Ovary (tissue), 7 donors: ENCODE measurements at regions not wholly inside any gene's neighbourhood (a gene's known extent, or its start where the extent isn't known, plus 50 kb on each side); places are given as distances from the start of the nearest gene placed in this dataset.

Experiments
- DNase-seq, 5 donors: peaks; one replicate each; pipeline ENCODE4 v3.0.0-alpha.2; 2019 to 2020
- H3K27ac ChIP-seq, 2 donors: fragments of 200-600 bp; one replicate each; pipeline versions ENCODE4 v1.5.1 to v1.8.0; 2019 to 2022
- H3K27me3 ChIP-seq: fragments of 200-600 bp; one replicate; pipeline ENCODE4 v1.8.0; 2022
- H3K36me3 ChIP-seq: fragments of 200-600 bp; sonication (generic); one replicate; pipeline ENCODE4 v1.5.1; 2019
- H3K4me1 ChIP-seq: one replicate; pipeline ENCODE4 v1.8.1; 2013; ENCODE audit warnings: mild to moderate bottlenecking, moderate library complexity; ENCODE audit not compliant: insufficient read depth
- H3K4me3 ChIP-seq: fragments of 200-600 bp; sonication (generic); one replicate; pipeline ENCODE4 v1.5.1; 2017
- H3K9me3 ChIP-seq, 2 donors: fragments of 200-600 bp in 1 of 2; sonication (generic) in 1 of 2; one replicate each; pipeline versions ENCODE4 v1.5.1 to v1.8.1; 2013 to 2019; ENCODE audit warnings: mild to moderate bottlenecking in 1 of 2, moderate library complexity in 1 of 2
- CTCF ChIP-seq, 3 donors: fragments of 450-650 bp in 2 of 3; fragments of 200-600 bp in 1 of 3; IDR thresholded peaks; one replicate each; pipeline versions ENCODE4 v1.5.1 to v1.8.0; 2016 to 2022; ENCODE audit warnings: antibody characterized with exemption in 3 of 3, mild to moderate bottlenecking in 1 of 3
- EP300 ChIP-seq: sonication (generic); formaldehyde crosslinking; IDR thresholded peaks from one replicate; pipeline ENCODE4 v1.6.1; 2017; ENCODE audit warnings: antibody characterized with exemption
- POLR2A ChIP-seq: fragments of 450-650 bp; IDR thresholded peaks from one replicate; pipeline ENCODE4 v1.6.1; 2017; ENCODE audit warnings: antibody characterized with exemption, mild to moderate bottlenecking, moderate library complexity
- WGBS, 3 donors: extraction: QIAGEN DNeasy Blood & Tissue Kit in 1 of 3; methylation state at CpG; one replicate each; pipeline versions ENCODE4 v1.1.5 to v1.1.7; 2013 to 2017; 5-methylcytosine and 5-hydroxymethylcytosine counted together
- intact Hi-C, 4 donors: fragments of 100-400 bp; cut with DNase I; formaldehyde crosslinking; loops; one replicate each; pipeline versions ENCODE4 v1.11.0 to v1.15.1; 2022 to 2023
- donor health status: DM: no; HTN: no; CAD: no; lungs with moderate emphysema.
- donor health status: DM: no; HTN: no; CAD: no.
- donor health status: Bipolar disorder and iron deficiency.
- donor health status: DM: no; HTN: no; CAD: no.
- donor health status: DM: yes; HTN: yes; CAD: no.

DNA sequence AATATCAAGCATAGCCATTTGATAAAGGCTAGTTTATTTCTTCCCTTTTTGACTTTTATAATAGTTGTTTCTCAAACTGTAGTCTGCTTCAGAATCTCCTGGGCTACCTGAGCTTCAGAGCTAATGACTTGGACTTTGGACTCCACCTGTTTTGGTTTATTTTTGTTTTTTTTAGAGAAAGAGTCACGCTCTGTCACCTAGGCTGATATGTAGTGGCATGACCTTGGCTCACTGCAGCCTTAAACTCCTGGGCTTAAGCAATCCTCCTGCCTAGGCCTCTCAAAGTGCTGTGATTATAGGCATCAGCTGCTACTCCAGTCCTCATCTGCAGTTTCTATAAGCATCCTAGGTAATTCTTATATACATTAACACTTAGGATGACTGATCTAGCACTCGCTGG lies 90.5 kb downstream of the DDIT4L start:
- intact Hi-C loops, result no loop called here
- no peak for DNase-seq
- no peak overlapping the region for H3K4me3 ChIP-seq
- no peaks in the 10 kb centered on the region for H3K27me3 ChIP-seq
- H3K4me1 ChIP-seq, result no peaks in the 10 kb centered on the region
- WGBS, 3 donors, result 94 to 100% (median 97%) methylated on average over 2 of the region's 2 CpGs
- H3K36me3 ChIP-seq, result no peaks in the 10 kb centered on the region
- no peak overlapping the region for H3K27ac ChIP-seq
- no peak for TF ChIP-seq EP300
- no peak for TF ChIP-seq CTCF (IDR thresholded peaks at IDR 0.05)
- TF ChIP-seq POLR2A, result no peak
- no peaks in the 10 kb centered on the region for H3K9me3 ChIP-seq

GRCh38 chr4:100098681-100099080 lies 91.6 kb downstream of the DDIT4L start:
- no peaks in the 10 kb centered on the region for H3K27me3 ChIP-seq
- peaks cover under 1% of the 10 kb centered on the region for H3K4me1 ChIP-seq
- H3K9me3 ChIP-seq, result no peaks in the 10 kb centered on the region
- intact Hi-C loops, result no loop called here
- DNase-seq, result no peak
- H3K27ac ChIP-seq, result no peak overlapping the region
- TF ChIP-seq CTCF (IDR thresholded peaks at IDR 0.05) (no peak), EP300 (no peak), POLR2A (no peak)
- H3K4me3 ChIP-seq, result no peak overlapping the region
- H3K36me3 ChIP-seq, result no peaks in the 10 kb centered on the region
- 90 to 99% (median 95%) methylated on average over 2 of the region's 2 CpGs for WGBS, 3 donors

GRCh38 chr4:100098011-100098545 lies 92.2 kb downstream of the DDIT4L start:
- H3K27me3 ChIP-seq, result no peaks in the 10 kb centered on the region
- peaks cover 3% of the 10 kb centered on the region for H3K4me1 ChIP-seq
- WGBS, 3 donors, result 81 to 86% (median 83%) methylated on average over 7 of the region's 7 CpGs
- TF ChIP-seq EP300 (no peak), CTCF (IDR thresholded peaks at IDR 0.05) (no peak), POLR2A (no peak)
- no peaks in the 10 kb centered on the region for H3K36me3 ChIP-seq
- intact Hi-C loops, result no loop called here
- no peak for DNase-seq
- H3K27ac ChIP-seq, result no peak overlapping the region
- H3K4me3 ChIP-seq, result no peak overlapping the region
- H3K9me3 ChIP-seq, result no peaks in the 10 kb centered on the region

- no peaks in the 10 kb centered on the region for H3K27me3 ChIP-seq
- H3K27ac ChIP-seq, result peak overlapping the region in 1 of 2 donors; percentile 10
- no peaks in the 10 kb centered on the region for H3K36me3 ChIP-seq
- H3K9me3 ChIP-seq, result no peaks in the 10 kb centered on the region
- 17 to 25% (median 22%) methylated on average over 7 of the region's 7 CpGs for WGBS, 3 donors
- intact Hi-C loops, result no loop called here
- DNase-seq, result peak; percentile 42 to 75 (median 60)
- H3K4me1 ChIP-seq, result peaks cover 3% of the 10 kb centered on the region
- no peak overlapping the region for H3K4me3 ChIP-seq
- TF ChIP-seq CTCF (IDR thresholded peaks at IDR 0.05) (peak; percentile 46 to 54 (median 48)), POLR2A (no peak)
Observed at GRCh38 chr4:100095729-100096595, 94.3 kb downstream of the DDIT4L start.
